SK-N-MC (cell line): ENCODE measurements at regions not wholly inside any gene's neighbourhood (a gene's known extent, or its start where the extent isn't known, plus 50 kb on each side); places are given as distances from the start of the nearest gene placed in this dataset.

Experiments used
- DNase-seq: peaks from one replicate; pipeline ENCODE4 v3.0.0-alpha.2; 2011; ENCODE audit warnings: low read depth, low spot score
- H3K27ac ChIP-seq: fragments of 200-600 bp; sonication (generic); 2 replicates; pipeline ENCODE4 v1.5.1; 2016; ENCODE audit warnings: mixed run types
- H3K36me3 ChIP-seq: fragments of 200-600 bp; sonication (generic); 2 replicates; pipeline ENCODE4 v1.6.1; 2017; ENCODE audit warnings: antibody characterized with exemption, low read length, mixed read lengths; ENCODE audit not compliant: insufficient read depth
- H3K4me3 ChIP-seq: fragments of 200-600 bp; sonication (generic); 2 replicates; pipeline ENCODE4 v1.5.1; 2016
- H3K9ac ChIP-seq: fragments of 200-600 bp; sonication (generic); 2 replicates; pipeline ENCODE4 v1.8.0; 2017; ENCODE audit warnings: mixed run types, mixed read lengths; ENCODE audit not compliant: insufficient read length
- H3K9me3 ChIP-seq: fragments of 200-600 bp; sonication (generic); 2 replicates; pipeline ENCODE4 v1.6.1; 2017; ENCODE audit warnings: low read depth, mild to moderate bottlenecking, antibody characterized with exemption, low read length, moderate library complexity, mixed read lengths
- EZH2 ChIP-seq: fragments of 200-600 bp; sonication (generic); IDR thresholded peaks from one replicate; pipeline ENCODE4 v1.6.1; 2017; ENCODE audit warnings: antibody characterized with exemption
- FOXP2 ChIP-seq: optimal IDR thresholded peaks from 2 replicates; pipeline ENCODE3; 2011; ENCODE audit warnings: mild to moderate bottlenecking, moderate library complexity; ENCODE audit not compliant: insufficient read depth; ENCODE audit errors: extremely low read length, control extremely low read depth
- POLR2AphosphoS5 ChIP-seq: IDR thresholded peaks from 2 replicates; pipeline ENCODE4 v1.6.1; 2012; ENCODE audit warnings: mild to moderate bottlenecking, low read depth, low read length, borderline replicate concordance

GRCh38 chr4:18242919-18243693 is 221.6 kb upstream of the LCORL start:
- Histone ChIP-seq H3K27ac (no peak overlapping the region), H3K9ac (no peak overlapping the region)
- DNase-seq = no peak

GRCh38 chr4:18241727-18242126 is 220.2 kb upstream of the LCORL start:
- DNase-seq = no peak
- H3K4me3 ChIP-seq = no peak overlapping the region
- H3K9me3 ChIP-seq = no peaks in the 10 kb centered on the region
- H3K9ac ChIP-seq = no peak overlapping the region
- no peak overlapping the region for H3K27ac ChIP-seq
- no peaks in the 10 kb centered on the region for H3K36me3 ChIP-seq
- no peak for TF ChIP-seq POLR2AphosphoS5
- no peak for TF ChIP-seq EZH2
- TF ChIP-seq FOXP2 = no peak

More at GRCh38 chr4:18242919-18243693, 221.6 kb upstream of the LCORL start:
- H3K9me3 ChIP-seq = no peaks in the 10 kb centered on the region
- no peak overlapping the region for H3K4me3 ChIP-seq
- H3K36me3 ChIP-seq = no peaks in the 10 kb centered on the region
- TF ChIP-seq EZH2 (no peak), FOXP2 (no peak), POLR2AphosphoS5 (no peak)

GRCh38 chr4:18234108-18234507 is 212.6 kb upstream of the LCORL start:
- Histone ChIP-seq H3K9me3 (no peaks in the 10 kb centered on the region), H3K4me3 (no peak overlapping the region), H3K9ac (no peak overlapping the region), H3K27ac (no peak overlapping the region), H3K36me3 (no peaks in the 10 kb centered on the region)
- DNase-seq = no peak
- TF ChIP-seq EZH2 (no peak), POLR2AphosphoS5 (no peak)

GRCh38 chr4:18231726-18232125 is 210.2 kb upstream of the LCORL start:
- no peak overlapping the region for H3K9ac ChIP-seq
- TF ChIP-seq EZH2 (no peak), FOXP2 (no peak), POLR2AphosphoS5 (no peak)

GRCh38 chr4:18227880-18228279 is 206.3 kb upstream of the LCORL start:
- H3K9me3 ChIP-seq = no peaks in the 10 kb centered on the region
- no peak overlapping the region for H3K9ac ChIP-seq
- no peak for DNase-seq
- no peak for TF ChIP-seq EZH2
- no peak for TF ChIP-seq FOXP2
- TF ChIP-seq POLR2AphosphoS5 = no peak
- H3K27ac ChIP-seq = no peak overlapping the region
- no peaks in the 10 kb centered on the region for H3K36me3 ChIP-seq
- H3K4me3 ChIP-seq = no peak overlapping the region

More at GRCh38 chr4:18231726-18232125, 210.2 kb upstream of the LCORL start:
- no peak for DNase-seq
- Histone ChIP-seq H3K4me3 (no peak overlapping the region), H3K9me3 (no peaks in the 10 kb centered on the region), H3K27ac (no peak overlapping the region), H3K36me3 (no peaks in the 10 kb centered on the region)

- no peak for TF ChIP-seq EZH2
- no peak for TF ChIP-seq FOXP2
- TF ChIP-seq POLR2AphosphoS5 = no peak
- no peaks in the 10 kb centered on the region for H3K9me3 ChIP-seq
- H3K4me3 ChIP-seq = no peak overlapping the region
- no peaks in the 10 kb centered on the region for H3K36me3 ChIP-seq
- DNase-seq = no peak
- no peak overlapping the region for H3K9ac ChIP-seq
- no peak overlapping the region for H3K27ac ChIP-seq
Measured at GRCh38 chr4:18214411-18215055, 193.0 kb upstream of the LCORL start.

- Histone ChIP-seq H3K4me3 (no peak overlapping the region), H3K9me3 (no peaks in the 10 kb centered on the region), H3K9ac (no peak overlapping the region), H3K36me3 (no peaks in the 10 kb centered on the region), H3K27ac (no peak overlapping the region)
- no peak for DNase-seq
- TF ChIP-seq FOXP2 = no peak
- no peak for TF ChIP-seq EZH2
- TF ChIP-seq POLR2AphosphoS5 = no peak
Measured at GRCh38 chr4:18213576-18214198, 192.1 kb upstream of the LCORL start.

- no peak overlapping the region for H3K9ac ChIP-seq
- DNase-seq = no peak
- H3K36me3 ChIP-seq = no peaks in the 10 kb centered on the region
- no peak overlapping the region for H3K27ac ChIP-seq
- no peak overlapping the region for H3K4me3 ChIP-seq
- TF ChIP-seq FOXP2 (no peak), POLR2AphosphoS5 (no peak), EZH2 (no peak)
- H3K9me3 ChIP-seq = no peaks in the 10 kb centered on the region
Measured at GRCh38 chr4:18209448-18209847, 187.9 kb upstream of the LCORL start.
